AG04450 (cell line): ENCODE measurements at regions not wholly inside any gene's neighbourhood (a gene's known extent, or its start where the extent isn't known, plus 50 kb on each side); places are given as distances from the start of the nearest gene placed in this dataset.

Experiments used
- CTCF ChIA-PET: fragments of 300-600, 350-600 bp; formaldehyde crosslinking; extraction: SDS; loops from one replicate; lab custom pipeline; 2022; ENCODE audit warnings: antibody characterized with exemption, inconsistent platforms; lab: Charles Lee
- POLR2A ChIA-PET: fragments of 350-600 bp; formaldehyde crosslinking; extraction: SDS; loops from one replicate; lab custom pipeline; 2021; ENCODE audit warnings: antibody characterized with exemption, inconsistent platforms; lab: Yijun Ruan, JAX
- DNase-seq: peaks from one replicate; pipeline ENCODE4 v3.0.0-alpha.2; 2011; ENCODE audit warnings: low read depth, low spot score
- H3K27ac ChIP-seq: one replicate; pipeline ENCODE4 v1.5.1; 2012; ENCODE audit warnings: low read depth, low read length, control low read depth
- H3K27me3 ChIP-seq: one replicate; pipeline ENCODE4 v1.6.0; 2012; ENCODE audit warnings: low read length; ENCODE audit not compliant: control insufficient read depth, insufficient read depth
- H3K4me3 ChIP-seq: 2 replicates; pipeline ENCODE4 v1.5.1; 2011; ENCODE audit warnings: mild to moderate bottlenecking, low read depth, low read length, control low read depth
- H3K9me3 ChIP-seq: 2 replicates; pipeline ENCODE4 v1.5.1; 2012; ENCODE audit warnings: low read length; ENCODE audit not compliant: control insufficient read depth, insufficient read depth
- TF ChIP-seq, protein P1 (sequence below): IDR thresholded peaks from 2 replicates; pipeline ENCODE4 v1.5.1; 2011; ENCODE audit warnings: low read depth, low read length, control low read depth, inconsistent platforms

GRCh38 chr3:128561504-128561903 lies 68.5 kb upstream of the GATA2 start:
- ChIA-PET CTCF (interaction anchor here (0.9 kb wide), 1 partner anchor 11 kb away, joined by 3 read pairs; no protein-coding TSS in a partner anchor), POLR2A (no interaction called here)

DNA sequence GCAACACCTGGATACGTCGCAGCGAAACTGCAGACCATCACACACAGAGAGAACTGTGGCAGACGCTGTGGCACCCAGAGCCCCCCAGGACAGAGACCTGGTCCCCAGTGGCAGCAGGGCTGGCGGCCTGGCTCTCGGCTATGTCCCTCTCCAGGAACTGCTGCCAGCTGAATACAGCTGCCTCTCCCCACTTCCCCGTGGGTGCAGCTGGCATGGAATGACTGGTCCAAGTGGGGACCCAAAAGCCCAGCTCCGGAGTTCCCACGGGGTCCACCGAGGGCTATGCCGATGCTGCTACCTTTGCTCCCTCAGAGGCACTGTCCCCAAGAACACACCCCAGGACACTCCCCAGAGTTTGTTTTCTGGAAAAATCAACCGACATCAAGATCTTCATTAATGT lies 67.8 kb upstream of the GATA2 start:
- H3K27ac ChIP-seq = no peak overlapping the region
- no peaks in the 10 kb centered on the region for H3K9me3 ChIP-seq
- peaks cover 37% of the 10 kb centered on the region for H3K27me3 ChIP-seq
- DNase-seq = no peak
- no peak overlapping the region for H3K4me3 ChIP-seq
- CTCF ChIA-PET = no interaction called here
- POLR2A ChIA-PET = no interaction called here
- TF ChIP-seq, protein P1, sequence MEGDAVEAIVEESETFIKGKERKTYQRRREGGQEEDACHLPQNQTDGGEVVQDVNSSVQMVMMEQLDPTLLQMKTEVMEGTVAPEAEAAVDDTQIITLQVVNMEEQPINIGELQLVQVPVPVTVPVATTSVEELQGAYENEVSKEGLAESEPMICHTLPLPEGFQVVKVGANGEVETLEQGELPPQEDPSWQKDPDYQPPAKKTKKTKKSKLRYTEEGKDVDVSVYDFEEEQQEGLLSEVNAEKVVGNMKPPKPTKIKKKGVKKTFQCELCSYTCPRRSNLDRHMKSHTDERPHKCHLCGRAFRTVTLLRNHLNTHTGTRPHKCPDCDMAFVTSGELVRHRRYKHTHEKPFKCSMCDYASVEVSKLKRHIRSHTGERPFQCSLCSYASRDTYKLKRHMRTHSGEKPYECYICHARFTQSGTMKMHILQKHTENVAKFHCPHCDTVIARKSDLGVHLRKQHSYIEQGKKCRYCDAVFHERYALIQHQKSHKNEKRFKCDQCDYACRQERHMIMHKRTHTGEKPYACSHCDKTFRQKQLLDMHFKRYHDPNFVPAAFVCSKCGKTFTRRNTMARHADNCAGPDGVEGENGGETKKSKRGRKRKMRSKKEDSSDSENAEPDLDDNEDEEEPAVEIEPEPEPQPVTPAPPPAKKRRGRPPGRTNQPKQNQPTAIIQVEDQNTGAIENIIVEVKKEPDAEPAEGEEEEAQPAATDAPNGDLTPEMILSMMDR = no peak

More at GRCh38 chr3:128561504-128561903, 68.5 kb upstream of the GATA2 start:
- H3K27me3 ChIP-seq = peaks cover 34% of the 10 kb centered on the region
- H3K9me3 ChIP-seq = no peaks in the 10 kb centered on the region
- no peak for DNase-seq
- TF ChIP-seq, protein P1 = no peak
- H3K4me3 ChIP-seq = no peak overlapping the region
- no peak overlapping the region for H3K27ac ChIP-seq

DNA sequence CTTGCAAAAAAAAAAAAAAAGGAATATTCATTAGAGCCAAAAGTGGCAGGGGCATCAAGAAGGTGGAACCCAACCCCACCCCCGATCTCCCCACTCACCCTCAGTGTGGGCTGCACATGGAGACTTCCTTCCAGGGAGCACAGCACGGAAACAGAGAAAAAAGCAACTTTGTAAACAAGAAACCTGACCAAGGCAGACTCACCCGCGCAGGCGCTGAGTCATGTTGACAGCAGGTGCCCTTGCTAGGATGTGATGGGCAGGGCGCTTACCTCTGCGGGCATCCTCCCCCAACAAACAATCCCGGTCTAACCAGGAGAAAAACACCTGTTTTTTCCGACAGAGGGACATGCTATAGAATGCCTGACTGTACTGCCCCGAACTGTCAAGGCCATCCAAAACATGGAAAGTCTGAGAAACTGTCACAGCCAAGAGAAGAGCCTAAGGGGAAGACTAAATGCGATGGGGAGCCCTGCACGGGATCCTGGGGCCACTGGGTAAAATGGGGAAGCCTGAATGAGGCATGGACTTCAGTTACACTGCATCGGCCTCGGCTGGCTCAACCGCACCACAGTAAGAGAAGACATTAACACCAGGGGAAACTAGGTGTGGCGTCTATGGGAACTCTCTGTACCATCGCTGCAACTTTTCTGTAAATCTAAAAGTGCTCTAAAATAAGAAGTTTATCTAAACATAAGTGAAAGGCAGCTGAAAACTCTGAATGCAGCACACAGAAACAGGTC lies 66.7 kb upstream of the GATA2 start:
- TF ChIP-seq, protein P1 = no peak
- H3K4me3 ChIP-seq = no peak overlapping the region
- no peaks in the 10 kb centered on the region; the same call in 1 of the 2 replicates for H3K9me3 ChIP-seq
- no peak overlapping the region for H3K27ac ChIP-seq
- ChIA-PET POLR2A (no interaction called here), CTCF (no interaction called here)
- no peak for DNase-seq
- peaks cover 37% of the 10 kb centered on the region for H3K27me3 ChIP-seq

GRCh38 chr3:128557531-128558280 lies 64.7 kb upstream of the GATA2 start:
- no peak for DNase-seq
- no peaks in the 10 kb centered on the region; the same call in 1 of the 2 replicates for H3K9me3 ChIP-seq
- CTCF ChIA-PET = no interaction called here
- TF ChIP-seq, protein P1 = no peak
- H3K4me3 ChIP-seq = no peak overlapping the region
- no peak overlapping the region for H3K27ac ChIP-seq
- POLR2A ChIA-PET = no interaction called here
- peaks cover 33% of the 10 kb centered on the region for H3K27me3 ChIP-seq

GRCh38 chr3:128556907-128557306 lies 63.9 kb upstream of the GATA2 start:
- H3K27me3 ChIP-seq = peaks cover 30% of the 10 kb centered on the region
- DNase-seq = no peak
- ChIA-PET POLR2A (no interaction called here), CTCF (no interaction called here)
- no peak overlapping the region for H3K27ac ChIP-seq
- no peak overlapping the region for H3K4me3 ChIP-seq
- TF ChIP-seq, protein P1 = no peak
- no peaks in the 10 kb centered on the region; the same call in 1 of the 2 replicates for H3K9me3 ChIP-seq
